Pancreas (tissue), 10 donors: ENCODE measurements at regions not wholly inside any gene's neighbourhood (a gene's known extent, or its start where the extent isn't known, plus 50 kb on each side); places are given as distances from the start of the nearest gene placed in this dataset.

Experiments
- ATAC-seq, 4 donors: fragments of 200-7000 bp; cut with Tn5 transposase; one replicate each; pipeline versions ENCODE4 v1.8.0 to v1.9.1; 2020; ENCODE audit warnings: mild to moderate bottlenecking in 4 of 4, moderate library complexity in 4 of 4
- DNase-seq, 6 donors: peaks; one replicate each; pipeline ENCODE4 v3.0.0-alpha.2; 2020
- FAIRE-seq: peaks from 2 replicates; lab custom pipeline; 2012; peaks lifted over from hg19 to GRCh38; lab: Jason Lieb, UNC
- H3K27ac ChIP-seq, 4 donors: fragments of 200-600 bp; sonication (generic); 1 replicate in 3 of 4; 2 replicates in 1 of 4; pipeline versions ENCODE4 v1.5.0 to v1.8.0; 2020
- H3K27me3 ChIP-seq, 4 donors: fragments of 200-600 bp; one replicate each; pipeline ENCODE4 v1.8.0; 2021
- H3K36me3 ChIP-seq, 3 donors: fragments of 200-600 bp; sonication (generic) in 1 of 3; one replicate each; pipeline versions ENCODE4 v1.5.0 to v1.8.0; 2020 to 2021
- H3K4me1 ChIP-seq, 3 donors: fragments of 200-600 bp; one replicate each; pipeline ENCODE4 v1.8.0; 2021
- H3K4me3 ChIP-seq, 4 donors: fragments of 200-600 bp; sonication (generic) in 2 of 4; one replicate each; pipeline versions ENCODE4 v1.5.0 to v1.8.0; 2020 to 2021
- H3K9me3 ChIP-seq, 4 donors: fragments of 200-600 bp; one replicate each; pipeline ENCODE4 v1.8.0; 2021
- CTCF ChIP-seq, 4 donors: fragments of 200-600 bp; sonication (generic) in 3 of 4; IDR thresholded peaks; one replicate each; pipeline versions ENCODE4 v1.5.0 to v1.8.0; 2021; ENCODE audit warnings: antibody characterized with exemption in 4 of 4
- WGBS, 2 donors: extraction: QIAGEN DNeasy Blood & Tissue Kit; methylation state at CpG; one replicate each; pipeline ENCODE4 v1.1.7; 2013; 5-methylcytosine and 5-hydroxymethylcytosine counted together
- intact Hi-C, 3 donors: fragments of 100-400 bp; cut with DNase I; formaldehyde crosslinking; loops; one replicate each; pipeline versions ENCODE4 v1.11.1 to v1.14.2; 2022
- donor health status: healthy with polysubstance abuse.
- donor health status: DM: no; HTN: no; CAD: no; lungs with moderate emphysema.
- donor health status: DM: no; HTN: no; CAD: no.
- donor health status: control.
- donor health status: control.
- donor health status: Bipolar disorder and iron deficiency.
- donor health status: DM: yes; HTN: yes; CAD: no.
- donor health status: DM: no; HTN: no; CAD: no.
- donor health status: DM: no; HTN: no; CAD: no.
- donor health status: DM: yes; HTN: yes; CAD: no.

- TF ChIP-seq CTCF (IDR thresholded peaks at IDR 0.05), result no peak
- 82 to 83% methylated on average over 2 of the region's 2 CpGs for WGBS, 2 donors
- no peak for DNase-seq
- peaks cover 0 to 5% (median 0%) of the 10 kb centered on the region in 4 donors for H3K27me3 ChIP-seq
- FAIRE-seq, result no peak
- no peaks in the 10 kb centered on the region for H3K9me3 ChIP-seq
- H3K4me1 ChIP-seq, result no peaks in the 10 kb centered on the region
- H3K4me3 ChIP-seq, result no peak overlapping the region
- intact Hi-C loops, result no loop called here
- no peaks in the 10 kb centered on the region for H3K36me3 ChIP-seq
- H3K27ac ChIP-seq, result no peak overlapping the region
- no peak for ATAC-seq
Measured at GRCh38 chr15:46872981-46873330, 844.3 kb upstream of the SEMA6D start.

GRCh38 chr15:46879032-46879770, 838.1 kb upstream of the SEMA6D start:
- WGBS, 2 donors, result 39 to 50% methylated on average over 5 of the region's 5 CpGs
- H3K27ac ChIP-seq, result no peak overlapping the region
- no peak for ATAC-seq
- no peak overlapping the region for H3K4me3 ChIP-seq
- no peaks in the 10 kb centered on the region for H3K4me1 ChIP-seq
- intact Hi-C loops, result no loop called here
- TF ChIP-seq CTCF (IDR thresholded peaks at IDR 0.05), result no peak
- H3K36me3 ChIP-seq, result no peaks in the 10 kb centered on the region
- peaks cover 0 to 5% (median 0%) of the 10 kb centered on the region in 4 donors for H3K27me3 ChIP-seq
- no peak for FAIRE-seq
- DNase-seq, result no peak
- no peaks in the 10 kb centered on the region for H3K9me3 ChIP-seq

- WGBS, 2 donors, result 59% methylated on average over 2 of the region's 2 CpGs
- Histone ChIP-seq H3K9me3 (no peaks in the 10 kb centered on the region), H3K4me3 (no peak overlapping the region), H3K27me3 (peaks cover 0 to 5% (median 0%) of the 10 kb centered on the region in 4 donors), H3K36me3 (no peaks in the 10 kb centered on the region), H3K27ac (no peak overlapping the region), H3K4me1 (no peaks in the 10 kb centered on the region)
- ATAC-seq (no peak), DNase-seq (no peak), FAIRE-seq (no peak)
- no peak for TF ChIP-seq CTCF (IDR thresholded peaks at IDR 0.05)
- intact Hi-C loops, result no loop called here
Measured at GRCh38 chr15:46880791-46881190, 836.5 kb upstream of the SEMA6D start.

GRCh38 chr15:46892621-46893160, 824.6 kb upstream of the SEMA6D start:
- DNase-seq, result no peak
- H3K9me3 ChIP-seq, result no peaks in the 10 kb centered on the region
- 58 to 71% methylated on average over 4 of the region's 4 CpGs for WGBS, 2 donors
- no peak overlapping the region for H3K27ac ChIP-seq
- no peak overlapping the region for H3K4me3 ChIP-seq
- H3K27me3 ChIP-seq, result no peaks in the 10 kb centered on the region
- no peak for ATAC-seq
- intact Hi-C loops, result no loop called here
- no peaks in the 10 kb centered on the region for H3K36me3 ChIP-seq
- TF ChIP-seq CTCF (IDR thresholded peaks at IDR 0.05), result no peak
- no peaks in the 10 kb centered on the region for H3K4me1 ChIP-seq
- FAIRE-seq, result no peak

- intact Hi-C loops, result no loop called here
- ATAC-seq (no peak), DNase-seq (no peak), FAIRE-seq (no peak)
- TF ChIP-seq CTCF (IDR thresholded peaks at IDR 0.05), result no peak
- no peak overlapping the region for H3K27ac ChIP-seq
- H3K27me3 ChIP-seq, result no peaks in the 10 kb centered on the region
- H3K9me3 ChIP-seq, result no peaks in the 10 kb centered on the region
- no peak overlapping the region for H3K4me3 ChIP-seq
- no peaks in the 10 kb centered on the region for H3K4me1 ChIP-seq
- 83 to 91% methylated on average over 10 of the region's 10 CpGs for WGBS, 2 donors
- no peaks in the 10 kb centered on the region for H3K36me3 ChIP-seq
Measured at GRCh38 chr15:46894644-46895043, 822.7 kb upstream of the SEMA6D start.
